ENCODE measurements at regions not wholly inside any gene's neighbourhood (a gene's known extent, or its start where the extent isn't known, plus 50 kb on each side); places are given as distances from the start of the nearest gene placed in this dataset.

DNA sequence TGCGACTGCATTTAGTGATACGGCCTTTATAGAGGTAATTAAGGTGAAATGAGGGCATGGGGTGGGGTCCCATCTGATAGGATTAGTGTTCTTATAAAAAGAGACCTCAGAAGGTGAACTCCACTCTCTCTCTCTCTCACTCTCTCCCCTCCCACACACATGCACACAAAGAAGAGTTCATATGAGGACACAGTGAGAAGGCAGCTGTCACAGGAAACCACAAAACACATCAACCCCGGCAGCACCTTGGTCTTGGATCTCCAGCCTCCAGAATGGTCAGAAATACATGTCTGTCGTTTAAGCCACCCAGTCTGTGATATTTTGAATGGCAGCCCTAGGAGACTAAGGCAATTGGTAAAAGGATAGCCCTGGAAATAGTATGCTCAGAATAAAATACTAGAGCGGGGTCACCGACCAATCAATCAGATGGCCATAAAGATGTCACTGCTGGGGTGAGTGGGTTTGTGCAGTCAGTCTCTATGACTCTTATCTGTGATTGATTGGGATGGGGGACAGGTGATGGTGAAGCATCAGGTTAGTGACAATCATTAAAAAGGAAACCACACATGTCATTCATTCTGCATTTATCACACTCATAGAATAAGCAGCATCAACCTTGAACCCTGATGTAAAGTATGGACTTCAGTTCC lies 118.9 kb upstream of the POU3F3 start:
- H3K27me3 ChIP-seq (ENCODE audit: low read length) = no peaks in the 10 kb centered on the region
- H3K36me3 ChIP-seq (ENCODE audit: low read length) = no peaks in the 10 kb centered on the region
- H3K4me2 ChIP-seq (ENCODE audit: low read depth, low read length, poor library complexity, severe bottlenecking) = no peak overlapping the region
- no peaks in the 10 kb centered on the region for H3K9me2 ChIP-seq (replicated peaks; ENCODE audit: insufficient read depth, low read length)
- no peak overlapping the region for H3K4me3 ChIP-seq (ENCODE audit: insufficient read depth, low read length, poor library complexity, severe bottlenecking)
- TF ChIP-seq, protein P1, sequence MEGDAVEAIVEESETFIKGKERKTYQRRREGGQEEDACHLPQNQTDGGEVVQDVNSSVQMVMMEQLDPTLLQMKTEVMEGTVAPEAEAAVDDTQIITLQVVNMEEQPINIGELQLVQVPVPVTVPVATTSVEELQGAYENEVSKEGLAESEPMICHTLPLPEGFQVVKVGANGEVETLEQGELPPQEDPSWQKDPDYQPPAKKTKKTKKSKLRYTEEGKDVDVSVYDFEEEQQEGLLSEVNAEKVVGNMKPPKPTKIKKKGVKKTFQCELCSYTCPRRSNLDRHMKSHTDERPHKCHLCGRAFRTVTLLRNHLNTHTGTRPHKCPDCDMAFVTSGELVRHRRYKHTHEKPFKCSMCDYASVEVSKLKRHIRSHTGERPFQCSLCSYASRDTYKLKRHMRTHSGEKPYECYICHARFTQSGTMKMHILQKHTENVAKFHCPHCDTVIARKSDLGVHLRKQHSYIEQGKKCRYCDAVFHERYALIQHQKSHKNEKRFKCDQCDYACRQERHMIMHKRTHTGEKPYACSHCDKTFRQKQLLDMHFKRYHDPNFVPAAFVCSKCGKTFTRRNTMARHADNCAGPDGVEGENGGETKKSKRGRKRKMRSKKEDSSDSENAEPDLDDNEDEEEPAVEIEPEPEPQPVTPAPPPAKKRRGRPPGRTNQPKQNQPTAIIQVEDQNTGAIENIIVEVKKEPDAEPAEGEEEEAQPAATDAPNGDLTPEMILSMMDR (IDR thresholded peaks at IDR 0.05; ENCODE audit: insufficient read depth, low read length, poor library complexity, severe bottlenecking) = no peak
- no peak for TF ChIP-seq EZH2phosphoT487 (conservative IDR thresholded peaks at IDR 0.05; ENCODE audit: low read length)
- no peaks in the 10 kb centered on the region for H3K9me3 ChIP-seq (ENCODE audit: insufficient read depth, low read length)
- H3K79me2 ChIP-seq (ENCODE audit: insufficient read depth, low read length) = no peaks in the 10 kb centered on the region
- no peak overlapping the region for H2AFZ ChIP-seq (ENCODE audit: low read depth, low read length, severe bottlenecking)
- no peak overlapping the region for H3K9ac ChIP-seq (ENCODE audit: low read length)
- H3K27ac ChIP-seq (ENCODE audit: low read depth, low read length) = no peak overlapping the region
- no peaks in the 10 kb centered on the region for H4K20me1 ChIP-seq (ENCODE audit: low read depth, low read length)
- H3F3A ChIP-seq (ENCODE audit: insufficient read depth) = no peaks in the 10 kb centered on the region

DNA sequence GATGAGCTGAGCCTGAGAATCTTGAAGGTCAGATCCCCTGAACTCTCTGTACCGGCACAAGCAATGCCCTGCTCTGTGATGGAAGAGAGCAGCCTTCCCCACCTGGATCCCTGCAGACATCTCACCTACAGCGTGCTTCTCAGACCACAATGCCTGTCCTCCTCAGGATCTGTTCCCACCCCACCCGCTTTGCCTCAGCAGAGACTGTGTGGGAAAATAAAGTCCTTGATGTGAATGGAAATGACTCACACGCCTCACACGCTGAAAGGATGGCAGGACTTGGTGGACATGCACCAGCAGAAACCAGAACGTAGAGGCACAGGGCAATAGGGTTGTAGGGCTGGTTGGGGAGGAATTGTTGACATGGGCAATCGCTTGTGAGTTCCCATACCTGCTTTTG lies 117.9 kb upstream of the POU3F3 start:
- H3K4me3 ChIP-seq (ENCODE audit: insufficient read depth, low read length, poor library complexity, severe bottlenecking) = no peak overlapping the region
- H3F3A ChIP-seq (ENCODE audit: insufficient read depth) = no peaks in the 10 kb centered on the region
- no peaks in the 10 kb centered on the region for H3K9me3 ChIP-seq (ENCODE audit: insufficient read depth, low read length)
- no peaks in the 10 kb centered on the region for H3K36me3 ChIP-seq (ENCODE audit: low read length)
- H3K9me2 ChIP-seq (replicated peaks; ENCODE audit: insufficient read depth, low read length) = no peaks in the 10 kb centered on the region
- H3K9ac ChIP-seq (ENCODE audit: low read length) = no peak overlapping the region
- H3K27me3 ChIP-seq (ENCODE audit: low read length) = no peaks in the 10 kb centered on the region
- H2AFZ ChIP-seq (ENCODE audit: low read depth, low read length, severe bottlenecking) = no peak overlapping the region
- H3K4me2 ChIP-seq (ENCODE audit: low read depth, low read length, poor library complexity, severe bottlenecking) = no peak overlapping the region
- TF ChIP-seq, protein P1 (IDR thresholded peaks at IDR 0.05; ENCODE audit: insufficient read depth, low read length, poor library complexity, severe bottlenecking) = no peak
- no peak for TF ChIP-seq EZH2phosphoT487 (conservative IDR thresholded peaks at IDR 0.05; ENCODE audit: low read length)
- no peaks in the 10 kb centered on the region for H4K20me1 ChIP-seq (ENCODE audit: low read depth, low read length)
- H3K27ac ChIP-seq (ENCODE audit: low read depth, low read length) = no peak overlapping the region
- H3K79me2 ChIP-seq (ENCODE audit: insufficient read depth, low read length) = no peaks in the 10 kb centered on the region

DNA sequence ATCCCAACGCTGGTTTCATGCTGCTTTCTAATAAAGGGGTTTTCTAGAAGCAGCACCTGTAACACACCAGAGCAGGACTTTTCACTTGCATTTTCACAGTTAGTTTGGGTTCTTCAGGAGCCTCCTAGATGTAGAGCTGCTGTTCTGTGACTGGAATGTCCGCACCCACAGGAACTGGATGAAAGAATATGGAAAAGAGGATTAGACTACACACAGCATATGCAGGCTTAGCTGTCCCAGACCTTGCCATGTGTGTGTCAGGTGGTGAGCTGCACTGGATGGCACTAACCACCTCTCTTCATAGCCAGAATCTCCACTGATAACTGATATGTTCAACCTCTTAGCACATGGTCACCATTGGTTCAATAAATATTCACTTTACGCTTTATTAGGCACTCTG lies 112.1 kb upstream of the POU3F3 start:
- TF ChIP-seq EZH2phosphoT487 (conservative IDR thresholded peaks at IDR 0.05; ENCODE audit: low read length) = no peak
- TF ChIP-seq, protein P1 (IDR thresholded peaks at IDR 0.05; ENCODE audit: insufficient read depth, low read length, poor library complexity, severe bottlenecking) = no peak
- Histone ChIP-seq H3K4me3 (ENCODE audit: insufficient read depth, low read length, poor library complexity, severe bottlenecking) (no peak overlapping the region), H4K20me1 (ENCODE audit: low read depth, low read length) (no peaks in the 10 kb centered on the region), H3K9me2 (replicated peaks; ENCODE audit: insufficient read depth, low read length) (no peaks in the 10 kb centered on the region), H3F3A (ENCODE audit: insufficient read depth) (no peaks in the 10 kb centered on the region), H3K27ac (ENCODE audit: low read depth, low read length) (no peak overlapping the region), H2AFZ (ENCODE audit: low read depth, low read length, severe bottlenecking) (no peak overlapping the region), H3K9me3 (ENCODE audit: insufficient read depth, low read length) (no peaks in the 10 kb centered on the region), H3K4me2 (ENCODE audit: low read depth, low read length, poor library complexity, severe bottlenecking) (no peak overlapping the region), H3K27me3 (ENCODE audit: low read length) (no peaks in the 10 kb centered on the region), H3K79me2 (ENCODE audit: insufficient read depth, low read length) (no peaks in the 10 kb centered on the region), H3K9ac (ENCODE audit: low read length) (no peak overlapping the region), H3K36me3 (ENCODE audit: low read length) (no peaks in the 10 kb centered on the region)
